Astrocyte (in vitro differentiated cells and primary cell): ENCODE measurements at regions not wholly inside any gene's neighbourhood (a gene's known extent, or its start where the extent isn't known, plus 50 kb on each side); places are given as distances from the start of the nearest gene placed in this dataset.

ENCODE experiments used
- EZH2 ChIP-seq: IDR thresholded peaks from 2 replicates; pipeline ENCODE4 v1.6.1; 2012; ENCODE audit warnings: mild to moderate bottlenecking, low read length, inconsistent platforms; ENCODE audit not compliant: insufficient read depth
- TF ChIP-seq, protein P1 (sequence below): IDR thresholded peaks from 2 replicates; pipeline ENCODE4 v1.5.1; 2011; ENCODE audit warnings: low read depth, mild to moderate bottlenecking, inconsistent platforms, low read length, moderate library complexity; ENCODE audit not compliant: insufficient read depth

DNA sequence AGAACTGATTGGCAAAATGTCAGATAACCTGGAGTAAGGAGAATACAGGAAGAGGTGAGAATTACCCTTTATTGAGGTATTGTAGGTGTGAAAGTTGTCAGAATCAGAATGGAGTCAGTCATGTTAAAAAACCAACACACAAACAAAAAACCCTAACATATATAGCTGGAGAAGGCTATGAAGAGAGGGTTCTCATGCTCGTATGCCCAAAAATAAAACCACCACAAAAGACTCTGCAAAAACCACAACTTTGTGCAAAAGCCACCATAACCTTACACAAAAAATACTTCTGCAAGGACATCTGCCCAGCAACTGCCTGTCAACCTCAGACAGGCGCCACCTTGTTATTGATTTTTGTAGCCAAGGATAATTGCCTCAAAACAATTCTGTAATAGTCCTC is 136.0 kb downstream of the CD47 start:
- TF ChIP-seq, protein P1, sequence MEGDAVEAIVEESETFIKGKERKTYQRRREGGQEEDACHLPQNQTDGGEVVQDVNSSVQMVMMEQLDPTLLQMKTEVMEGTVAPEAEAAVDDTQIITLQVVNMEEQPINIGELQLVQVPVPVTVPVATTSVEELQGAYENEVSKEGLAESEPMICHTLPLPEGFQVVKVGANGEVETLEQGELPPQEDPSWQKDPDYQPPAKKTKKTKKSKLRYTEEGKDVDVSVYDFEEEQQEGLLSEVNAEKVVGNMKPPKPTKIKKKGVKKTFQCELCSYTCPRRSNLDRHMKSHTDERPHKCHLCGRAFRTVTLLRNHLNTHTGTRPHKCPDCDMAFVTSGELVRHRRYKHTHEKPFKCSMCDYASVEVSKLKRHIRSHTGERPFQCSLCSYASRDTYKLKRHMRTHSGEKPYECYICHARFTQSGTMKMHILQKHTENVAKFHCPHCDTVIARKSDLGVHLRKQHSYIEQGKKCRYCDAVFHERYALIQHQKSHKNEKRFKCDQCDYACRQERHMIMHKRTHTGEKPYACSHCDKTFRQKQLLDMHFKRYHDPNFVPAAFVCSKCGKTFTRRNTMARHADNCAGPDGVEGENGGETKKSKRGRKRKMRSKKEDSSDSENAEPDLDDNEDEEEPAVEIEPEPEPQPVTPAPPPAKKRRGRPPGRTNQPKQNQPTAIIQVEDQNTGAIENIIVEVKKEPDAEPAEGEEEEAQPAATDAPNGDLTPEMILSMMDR, result no peak
- no peak for TF ChIP-seq EZH2
